ENCODE measurements at regions not wholly inside any gene's neighbourhood (a gene's known extent, or its start where the extent isn't known, plus 50 kb on each side); places are given as distances from the start of the nearest gene placed in this dataset.

DNA sequence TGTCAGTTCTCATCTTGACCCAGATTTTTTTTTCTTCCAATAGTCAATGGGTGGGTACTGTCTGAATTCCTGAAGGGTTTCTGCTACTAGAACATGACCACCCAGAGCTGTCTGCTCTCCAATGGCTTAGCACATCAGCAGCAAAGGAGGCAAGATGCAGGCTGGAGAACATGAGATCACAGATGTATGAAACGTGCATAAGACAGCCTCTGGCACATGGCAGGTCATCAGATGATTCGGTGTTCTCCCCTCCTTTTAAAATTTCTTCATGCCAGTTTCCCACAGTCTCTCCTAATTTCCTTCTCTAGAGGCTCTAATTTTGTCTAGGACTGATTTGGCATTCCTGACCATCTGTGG lies 359.3 kb upstream of the TNP1 start:
- no peak for TF ChIP-seq EZH2phosphoT487 (IDR thresholded peaks at IDR 0.05; ENCODE audit: borderline replicate concordance, low read length)
- TF ChIP-seq, protein P1, sequence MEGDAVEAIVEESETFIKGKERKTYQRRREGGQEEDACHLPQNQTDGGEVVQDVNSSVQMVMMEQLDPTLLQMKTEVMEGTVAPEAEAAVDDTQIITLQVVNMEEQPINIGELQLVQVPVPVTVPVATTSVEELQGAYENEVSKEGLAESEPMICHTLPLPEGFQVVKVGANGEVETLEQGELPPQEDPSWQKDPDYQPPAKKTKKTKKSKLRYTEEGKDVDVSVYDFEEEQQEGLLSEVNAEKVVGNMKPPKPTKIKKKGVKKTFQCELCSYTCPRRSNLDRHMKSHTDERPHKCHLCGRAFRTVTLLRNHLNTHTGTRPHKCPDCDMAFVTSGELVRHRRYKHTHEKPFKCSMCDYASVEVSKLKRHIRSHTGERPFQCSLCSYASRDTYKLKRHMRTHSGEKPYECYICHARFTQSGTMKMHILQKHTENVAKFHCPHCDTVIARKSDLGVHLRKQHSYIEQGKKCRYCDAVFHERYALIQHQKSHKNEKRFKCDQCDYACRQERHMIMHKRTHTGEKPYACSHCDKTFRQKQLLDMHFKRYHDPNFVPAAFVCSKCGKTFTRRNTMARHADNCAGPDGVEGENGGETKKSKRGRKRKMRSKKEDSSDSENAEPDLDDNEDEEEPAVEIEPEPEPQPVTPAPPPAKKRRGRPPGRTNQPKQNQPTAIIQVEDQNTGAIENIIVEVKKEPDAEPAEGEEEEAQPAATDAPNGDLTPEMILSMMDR (IDR thresholded peaks at IDR 0.05; ENCODE audit: low read depth, low read length, poor library complexity, severe bottlenecking): no peak
- Histone ChIP-seq H3K9me3 (ENCODE audit: control insufficient read depth, insufficient read depth, low read length) (peaks cover 4% of the 10 kb centered on the region; the same call in 1 of the 2 replicates), H3K4me1 (ENCODE audit: control insufficient read depth, low read length) (peaks cover 21% of the 10 kb centered on the region), H3K4me3 (ENCODE audit: low read length) (no peak overlapping the region), H3K36me3 (ENCODE audit: control insufficient read depth, low read length) (no peaks in the 10 kb centered on the region), H4K20me1 (ENCODE audit: control insufficient read depth, insufficient read depth, low read depth, low read length) (peaks cover 8% of the 10 kb centered on the region; the same call in 1 of the 2 replicates), H3K9me2 (replicated peaks; ENCODE audit: control insufficient read depth, low read length) (no peaks in the 10 kb centered on the region), H3K4me2 (ENCODE audit: low read length) (no peak overlapping the region), H3K27ac (ENCODE audit: low read depth, low read length) (no peak overlapping the region), H3K79me2 (ENCODE audit: control insufficient read depth, low read length) (no peaks in the 10 kb centered on the region), H3K27me3 (ENCODE audit: control insufficient read depth, low read length) (peaks cover 84% of the 10 kb centered on the region), H3F3A (ENCODE audit: control insufficient read depth, insufficient read depth) (peaks cover 7% of the 10 kb centered on the region; the same call in 1 of the 2 replicates)

GRCh38 chr2:217218269-217219163 lies 358.7 kb upstream of the TNP1 start:
- H3K27me3 ChIP-seq (ENCODE audit: control insufficient read depth, low read length): peaks cover 79% of the 10 kb centered on the region
- no peak overlapping the region for H3K27ac ChIP-seq (ENCODE audit: low read depth, low read length)
- peaks cover 8% of the 10 kb centered on the region; the same call in 1 of the 2 replicates for H4K20me1 ChIP-seq (ENCODE audit: control insufficient read depth, insufficient read depth, low read depth, low read length)
- no peak overlapping the region for H3K4me2 ChIP-seq (ENCODE audit: low read length)
- peaks cover 7% of the 10 kb centered on the region; the same call in 1 of the 2 replicates for H3F3A ChIP-seq (ENCODE audit: control insufficient read depth, insufficient read depth)
- no peaks in the 10 kb centered on the region for H3K9me2 ChIP-seq (replicated peaks; ENCODE audit: control insufficient read depth, low read length)
- H3K4me1 ChIP-seq (ENCODE audit: control insufficient read depth, low read length): peaks cover 16% of the 10 kb centered on the region
- no peak overlapping the region for H3K4me3 ChIP-seq (ENCODE audit: low read length)
- 0 out of 2 replicates have a peak, but pooled peaks cover 4% of the 10 kb centered on the region for H3K9me3 ChIP-seq (ENCODE audit: control insufficient read depth, insufficient read depth, low read length)
- H3K79me2 ChIP-seq (ENCODE audit: control insufficient read depth, low read length): no peaks in the 10 kb centered on the region
- TF ChIP-seq, protein P1 (IDR thresholded peaks at IDR 0.05; ENCODE audit: low read depth, low read length, poor library complexity, severe bottlenecking): no peak
- TF ChIP-seq EZH2phosphoT487 (IDR thresholded peaks at IDR 0.05; ENCODE audit: borderline replicate concordance, low read length): no peak
- H3K36me3 ChIP-seq (ENCODE audit: control insufficient read depth, low read length): no peaks in the 10 kb centered on the region

- Histone ChIP-seq H3K9me3 (ENCODE audit: control insufficient read depth, insufficient read depth, low read length) (0 out of 2 replicates have a peak, but pooled peaks cover 4% of the 10 kb centered on the region), H3K9me2 (replicated peaks; ENCODE audit: control insufficient read depth, low read length) (no peaks in the 10 kb centered on the region), H3K4me3 (ENCODE audit: low read length) (no peak overlapping the region), H4K20me1 (ENCODE audit: control insufficient read depth, insufficient read depth, low read depth, low read length) (peaks cover 5% of the 10 kb centered on the region; the same call in 1 of the 2 replicates), H3K36me3 (ENCODE audit: control insufficient read depth, low read length) (no peaks in the 10 kb centered on the region), H3F3A (ENCODE audit: control insufficient read depth, insufficient read depth) (no peaks in the 10 kb centered on the region), H3K79me2 (ENCODE audit: control insufficient read depth, low read length) (no peaks in the 10 kb centered on the region), H3K4me1 (ENCODE audit: control insufficient read depth, low read length) (peaks cover under 1% of the 10 kb centered on the region), H3K27ac (ENCODE audit: low read depth, low read length) (no peak overlapping the region), H3K4me2 (ENCODE audit: low read length) (no peak overlapping the region), H3K27me3 (ENCODE audit: control insufficient read depth, low read length) (peaks cover 74% of the 10 kb centered on the region)
- no peak for TF ChIP-seq EZH2phosphoT487 (IDR thresholded peaks at IDR 0.05; ENCODE audit: borderline replicate concordance, low read length)
- TF ChIP-seq, protein P1 (IDR thresholded peaks at IDR 0.05; ENCODE audit: low read depth, low read length, poor library complexity, severe bottlenecking): no peak
These were observed 357.1 kb upstream of the TNP1 start for GRCh38 chr2:217216982-217217381.

Data from DOHH2 (cell line).